NCI-H128 (cell line): ENCODE measurements at regions not wholly inside any gene's neighbourhood (a gene's known extent, or its start where the extent isn't known, plus 50 kb on each side); places are given as distances from the start of the nearest gene placed in this dataset.

Experiments
- DNase-seq: peaks from one replicate; lab custom pipeline; 2025; ENCODE audit not compliant: unreplicated experiment; lab: John Stamatoyannopoulos, UW

- DNase-seq: no peak
Measured at GRCh38 chr5:67434466-67434865, 237.9 kb upstream of the CD180 start.

GRCh38 chr5:67432606-67433005 lies 236.0 kb upstream of the CD180 start:
- no peak for DNase-seq

GRCh38 chr5:67431191-67431590 lies 234.6 kb upstream of the CD180 start:
- no peak for DNase-seq

- DNase-seq: no peak
Measured at GRCh38 chr5:67427850-67428298, 231.3 kb upstream of the CD180 start.

- DNase-seq: no peak
Measured at GRCh38 chr5:67426961-67427849, 230.6 kb upstream of the CD180 start.

GRCh38 chr5:67425514-67425913 lies 228.9 kb upstream of the CD180 start:
- DNase-seq: no peak

- DNase-seq: no peak
Measured at GRCh38 chr5:67417839-67418238, 221.2 kb upstream of the CD180 start.

- DNase-seq: no peak
Measured at GRCh38 chr5:67416986-67417385, 220.4 kb upstream of the CD180 start.

GRCh38 chr5:67416133-67416937 lies 219.7 kb upstream of the CD180 start:
- DNase-seq: no peak

- no peak for DNase-seq
Measured at GRCh38 chr5:67414712-67415111, 218.1 kb upstream of the CD180 start.

- DNase-seq: no peak
Measured at GRCh38 chr5:67413721-67414120, 217.1 kb upstream of the CD180 start.

- no peak for DNase-seq
Measured at GRCh38 chr5:67409126-67409777, 212.7 kb upstream of the CD180 start.

- no peak for DNase-seq
Measured at GRCh38 chr5:67407979-67408378, 211.4 kb upstream of the CD180 start.

GRCh38 chr5:67405755-67406154 lies 209.2 kb upstream of the CD180 start:
- DNase-seq: no peak

- DNase-seq: no peak
Measured at GRCh38 chr5:67405101-67405364, 208.4 kb upstream of the CD180 start.

GRCh38 chr5:67404256-67405100 lies 207.9 kb upstream of the CD180 start:
- DNase-seq: no peak

GRCh38 chr5:67402526-67402925 lies 205.9 kb upstream of the CD180 start:
- DNase-seq: no peak

- no peak for DNase-seq
Measured at GRCh38 chr5:67401172-67401571, 204.6 kb upstream of the CD180 start.

GRCh38 chr5:67400752-67401151 lies 204.2 kb upstream of the CD180 start:
- DNase-seq: no peak

- no peak for DNase-seq
Measured at GRCh38 chr5:67395790-67396418, 199.3 kb upstream of the CD180 start.
